Activated T-cell treated with anti-CD3 and anti-CD28 coated beads, Interleukin-2, amount 50 U/mL, for 24 hours (primary cell): ENCODE measurements at regions not wholly inside any gene's neighbourhood (a gene's known extent, or its start where the extent isn't known, plus 50 kb on each side); places are given as distances from the start of the nearest gene placed in this dataset.
"Not testable (repeated sequence)": the region's sequence is repeated elsewhere in the genome, so short reads cannot be mapped to it uniquely, and the experiment has no call there.

Source experiments
- DNase-seq: peaks from one replicate; pipeline ENCODE4 v3.0.0-alpha.2; 2020
- H3K27ac Mint-ChIP-seq: 2 replicates; pipeline ENCODE4 v1.8.0; 2020; ENCODE audit warnings: mild to moderate bottlenecking, mixed read lengths
- H3K27me3 Mint-ChIP-seq: 2 replicates; pipeline ENCODE4 v1.8.0; 2020; ENCODE audit warnings: mixed read lengths
- H3K36me3 Mint-ChIP-seq: 2 replicates; pipeline ENCODE4 v1.8.0; 2020; ENCODE audit warnings: low read depth, mixed read lengths
- H3K4me1 Mint-ChIP-seq: 2 replicates; pipeline ENCODE4 v1.8.0; 2020; ENCODE audit warnings: low read depth, mixed read lengths
- H3K4me3 Mint-ChIP-seq: 2 replicates; pipeline ENCODE4 v1.8.0; 2020; ENCODE audit warnings: mild to moderate bottlenecking, moderate library complexity, mixed read lengths
- H3K9me3 Mint-ChIP-seq: 2 replicates; pipeline ENCODE4 v1.8.0; 2020; ENCODE audit warnings: mixed read lengths

DNA sequence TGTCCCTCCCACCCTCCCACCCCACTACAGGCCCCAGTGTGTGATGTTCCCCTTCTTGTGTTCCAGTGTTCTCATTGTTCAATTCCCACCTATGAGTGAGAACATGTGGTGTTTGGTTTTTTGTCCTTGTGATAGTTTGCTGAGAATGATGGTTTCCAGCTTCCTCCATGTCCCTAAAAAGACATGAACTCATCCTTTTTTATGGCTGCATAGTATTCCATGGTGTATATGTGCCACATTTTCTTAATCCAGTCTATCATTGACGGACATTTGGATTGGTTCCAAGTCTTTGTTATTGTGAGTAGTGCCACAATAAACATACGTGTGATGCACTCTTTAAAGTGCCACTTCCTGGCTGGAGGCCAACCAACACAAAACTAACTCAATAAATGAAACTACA is 112.7 kb downstream of the TENT5C start:
- H3K9me3 Mint-ChIP-seq: peaks cover 20% of the 10 kb centered on the region
- H3K36me3 Mint-ChIP-seq, H3K27ac Mint-ChIP-seq, H3K4me1 Mint-ChIP-seq, DNase-seq, H3K4me3 Mint-ChIP-seq: not testable (repeated sequence)
- H3K27me3 Mint-ChIP-seq: peaks cover 15% of the 10 kb centered on the region

DNA sequence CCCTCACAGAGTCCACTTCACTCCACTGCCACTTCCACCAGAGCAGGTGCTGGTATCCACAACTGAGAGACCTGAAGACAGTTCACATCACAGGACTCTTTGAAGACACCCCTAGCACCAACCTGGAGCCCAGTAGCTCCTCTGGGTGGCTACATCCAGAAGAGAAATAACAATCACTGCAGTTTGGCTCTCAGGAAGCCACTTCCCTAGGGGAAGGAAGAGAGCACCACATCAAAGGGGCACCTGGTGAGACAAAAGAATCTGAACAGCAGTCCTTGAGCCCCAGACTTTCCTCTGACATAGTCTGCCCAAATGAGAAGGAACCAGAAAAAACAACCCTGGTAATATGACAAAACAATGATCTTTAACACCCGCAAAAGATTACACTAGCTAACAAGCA is 113.2 kb downstream of the TENT5C start:
- no peak for DNase-seq
- peaks cover 7% of the 10 kb centered on the region for H3K4me1 Mint-ChIP-seq
- H3K4me3 Mint-ChIP-seq: no peak overlapping the region
- H3K27ac Mint-ChIP-seq: no peak overlapping the region
- no peaks in the 10 kb centered on the region for H3K36me3 Mint-ChIP-seq
- peaks cover 20% of the 10 kb centered on the region for H3K9me3 Mint-ChIP-seq
- H3K27me3 Mint-ChIP-seq: peaks cover 17% of the 10 kb centered on the region

DNA sequence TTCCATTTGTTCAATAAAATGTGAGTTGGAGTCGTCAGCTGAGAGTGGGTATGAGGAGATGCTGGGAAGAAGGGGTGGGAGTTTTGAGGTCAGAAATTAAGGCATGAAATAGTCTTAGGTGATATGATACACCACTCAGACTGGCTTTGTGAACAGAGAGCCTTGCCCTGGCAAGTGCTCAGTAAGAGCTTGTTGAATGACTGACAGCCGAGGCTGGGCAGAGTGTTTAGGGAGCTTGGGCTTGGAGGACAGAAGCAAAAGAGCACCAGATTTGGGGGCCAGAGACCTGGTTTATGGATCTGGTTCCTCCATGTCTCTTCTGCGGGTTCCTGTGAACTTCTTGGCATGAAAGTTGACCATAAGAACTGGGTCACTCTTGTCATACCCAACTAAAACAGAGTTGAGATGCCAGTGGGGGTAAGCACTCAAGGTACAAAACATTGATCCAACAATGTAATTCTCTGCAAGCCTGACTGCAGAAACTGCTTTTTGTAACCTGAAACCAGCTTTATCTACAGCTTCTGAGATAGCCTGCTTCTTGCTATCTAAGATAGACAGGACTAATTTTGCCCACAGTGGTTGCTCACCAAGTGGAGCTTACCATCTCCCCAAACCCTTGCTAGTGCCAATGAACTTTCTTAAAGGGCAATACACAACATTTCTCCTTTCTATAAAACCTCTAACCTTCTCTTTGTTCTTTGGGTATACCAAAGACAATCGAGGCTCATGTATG is 126.4 kb downstream of the TENT5C start:
- no peak overlapping the region for H3K27ac Mint-ChIP-seq
- no peak overlapping the region for H3K4me3 Mint-ChIP-seq
- peaks cover 4% of the 10 kb centered on the region for H3K9me3 Mint-ChIP-seq
- peaks cover 15% of the 10 kb centered on the region for H3K4me1 Mint-ChIP-seq
- H3K27me3 Mint-ChIP-seq: no peaks in the 10 kb centered on the region
- H3K36me3 Mint-ChIP-seq: no peaks in the 10 kb centered on the region
- no peak for DNase-seq

GRCh38 chr1:117732956-117733355 is 127.1 kb downstream of the TENT5C start:
- Mint-ChIP-seq H3K9me3 (peaks cover under 1% of the 10 kb centered on the region), H3K27me3 (no peaks in the 10 kb centered on the region), H3K4me1 (peaks cover 15% of the 10 kb centered on the region), H3K27ac (no peak overlapping the region), H3K4me3 (no peak overlapping the region), H3K36me3 (no peaks in the 10 kb centered on the region)
- DNase-seq: no peak

DNA sequence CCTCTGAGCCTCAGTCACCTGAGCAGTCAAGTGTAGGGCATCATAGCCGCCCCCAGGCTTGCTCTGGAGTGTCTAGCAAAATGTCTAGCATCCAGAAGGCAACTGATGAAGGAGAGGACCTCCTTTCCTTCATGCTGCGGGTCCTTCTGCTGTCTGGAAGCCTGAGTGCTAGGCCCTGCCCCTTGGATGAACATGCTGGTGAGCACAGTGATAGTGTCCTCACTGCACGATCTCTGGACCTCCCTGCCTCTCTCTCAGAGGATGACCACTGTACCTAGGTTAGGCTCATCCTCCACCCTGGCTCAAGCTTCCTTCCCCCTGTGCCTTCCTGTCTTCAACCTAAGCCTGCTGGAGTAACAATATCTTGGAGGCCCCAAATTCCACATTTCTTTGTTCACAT is 128.6 kb downstream of the TENT5C start:
- H3K4me1 Mint-ChIP-seq: peaks cover 15% of the 10 kb centered on the region
- no peaks in the 10 kb centered on the region for H3K9me3 Mint-ChIP-seq
- H3K36me3 Mint-ChIP-seq: no peaks in the 10 kb centered on the region
- no peak overlapping the region for H3K27ac Mint-ChIP-seq
- H3K27me3 Mint-ChIP-seq: no peaks in the 10 kb centered on the region
- H3K4me3 Mint-ChIP-seq: no peak overlapping the region
- DNase-seq: no peak

DNA sequence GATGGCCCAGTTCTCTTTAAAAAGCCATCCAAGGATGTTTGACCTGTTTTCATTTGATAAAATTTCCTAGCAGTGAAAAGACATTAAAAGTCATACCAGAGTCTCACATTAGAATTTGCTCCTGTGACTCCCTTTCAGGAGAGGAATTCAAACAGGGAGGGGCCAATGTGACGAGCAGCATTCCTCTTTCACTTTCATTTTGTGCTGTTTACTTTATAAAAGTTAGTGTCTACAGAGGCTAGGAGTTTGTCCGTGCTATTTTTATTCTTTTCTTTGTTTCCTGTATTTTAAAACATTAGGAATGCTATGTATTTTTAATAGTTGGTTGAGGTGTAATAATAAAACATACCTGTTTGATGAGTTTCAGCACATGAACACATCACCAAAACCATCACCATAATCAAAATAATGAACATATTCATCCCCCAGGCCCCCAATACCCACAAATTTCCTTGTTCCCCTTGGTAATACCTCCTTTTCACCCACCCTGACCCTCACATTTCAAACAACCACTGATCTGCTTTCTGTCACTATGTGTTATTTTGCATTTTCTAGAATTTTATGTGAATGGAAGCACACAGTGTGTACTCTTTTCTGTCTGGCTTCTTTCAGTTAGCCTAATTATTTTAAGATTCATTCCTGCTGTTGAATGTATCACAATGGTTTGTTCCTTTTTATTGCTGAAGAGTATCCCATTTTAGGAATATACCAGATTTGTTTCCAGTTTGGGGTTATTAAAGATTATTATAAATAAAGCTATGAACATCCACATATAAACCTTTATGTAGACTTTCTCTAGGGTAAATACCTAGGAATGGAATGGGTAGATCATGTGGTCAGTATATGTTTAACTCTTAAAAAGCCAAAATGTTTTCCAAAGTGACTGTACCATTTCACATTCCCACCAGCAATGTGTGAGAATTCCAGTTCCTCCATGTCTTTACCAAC is 129.5 kb downstream of the TENT5C start:
- H3K27ac Mint-ChIP-seq: peak overlapping the region; percentile 91
- H3K36me3 Mint-ChIP-seq: no peaks in the 10 kb centered on the region
- H3K4me3 Mint-ChIP-seq: peak overlapping the region; percentile 64
- no peaks in the 10 kb centered on the region for H3K9me3 Mint-ChIP-seq
- no peaks in the 10 kb centered on the region for H3K27me3 Mint-ChIP-seq
- peaks cover 15% of the 10 kb centered on the region for H3K4me1 Mint-ChIP-seq
- DNase-seq: no peak

- Mint-ChIP-seq H3K27ac (no peak overlapping the region), H3K36me3 (no peaks in the 10 kb centered on the region), H3K9me3 (no peaks in the 10 kb centered on the region), H3K27me3 (no peaks in the 10 kb centered on the region), H3K4me1 (peaks cover 14% of the 10 kb centered on the region), H3K4me3 (no peak overlapping the region)
- DNase-seq: no peak
Observed at GRCh38 chr1:117739504-117739903, 133.7 kb downstream of the TENT5C start.

DNA sequence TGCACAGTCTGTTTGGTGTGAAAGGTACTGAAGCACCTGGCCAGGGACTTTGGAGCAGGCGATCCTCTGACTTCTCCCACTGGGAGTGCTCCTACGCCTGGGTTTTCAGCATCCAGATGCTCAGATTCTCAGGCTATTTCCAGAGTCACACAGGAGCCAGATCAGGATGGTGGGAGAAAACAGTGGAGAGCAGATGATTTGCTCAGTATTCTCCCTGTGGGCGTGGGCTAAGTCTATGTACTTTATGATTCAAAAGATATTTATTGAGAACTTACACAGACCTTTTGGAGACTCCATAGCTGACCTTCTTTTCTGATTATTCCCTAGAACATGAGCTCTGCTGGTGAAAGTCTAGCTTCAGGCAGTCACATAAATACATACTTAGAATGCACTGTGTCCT is 134.6 kb downstream of the TENT5C start:
- no peak for DNase-seq
- Mint-ChIP-seq H3K27me3 (no peaks in the 10 kb centered on the region), H3K27ac (no peak overlapping the region), H3K36me3 (no peaks in the 10 kb centered on the region), H3K9me3 (no peaks in the 10 kb centered on the region), H3K4me1 (peaks cover 7% of the 10 kb centered on the region), H3K4me3 (no peak overlapping the region)

- not testable (repeated sequence) for H3K4me3 Mint-ChIP-seq, H3K4me1 Mint-ChIP-seq, H3K36me3 Mint-ChIP-seq, H3K27ac Mint-ChIP-seq, DNase-seq
- Mint-ChIP-seq H3K27me3 (peaks cover 20% of the 10 kb centered on the region), H3K9me3 (peaks cover 12% of the 10 kb centered on the region)
Observed at GRCh38 chr1:117746565-117746964, 140.7 kb downstream of the TENT5C start.

- Mint-ChIP-seq H3K27ac (no peak overlapping the region), H3K4me3 (no peak overlapping the region), H3K27me3 (peaks cover 21% of the 10 kb centered on the region), H3K36me3 (no peaks in the 10 kb centered on the region), H3K9me3 (peaks cover 12% of the 10 kb centered on the region), H3K4me1 (no peaks in the 10 kb centered on the region)
- DNase-seq: no peak
Observed at GRCh38 chr1:117747605-117748004, 141.8 kb downstream of the TENT5C start.

GRCh38 chr1:117751321-117751720 is 145.5 kb downstream of the TENT5C start:
- DNase-seq: no peak
- no peak overlapping the region for H3K4me3 Mint-ChIP-seq
- H3K4me1 Mint-ChIP-seq: peaks cover 8% of the 10 kb centered on the region
- no peak overlapping the region for H3K27ac Mint-ChIP-seq
- peaks cover 43% of the 10 kb centered on the region for H3K27me3 Mint-ChIP-seq
- H3K9me3 Mint-ChIP-seq: peaks cover 7% of the 10 kb centered on the region
- no peaks in the 10 kb centered on the region for H3K36me3 Mint-ChIP-seq

- peaks cover 6% of the 10 kb centered on the region for H3K9me3 Mint-ChIP-seq
- no peak overlapping the region for H3K27ac Mint-ChIP-seq
- no peak overlapping the region for H3K4me3 Mint-ChIP-seq
- peaks cover 8% of the 10 kb centered on the region for H3K4me1 Mint-ChIP-seq
- H3K27me3 Mint-ChIP-seq: peaks cover 53% of the 10 kb centered on the region
- H3K36me3 Mint-ChIP-seq: no peaks in the 10 kb centered on the region
- DNase-seq: no peak
Observed at GRCh38 chr1:117752661-117753060, 146.8 kb downstream of the TENT5C start.

GRCh38 chr1:117753232-117753631 is 147.4 kb downstream of the TENT5C start:
- H3K36me3 Mint-ChIP-seq: no peaks in the 10 kb centered on the region
- H3K4me3 Mint-ChIP-seq: no peak overlapping the region
- peaks cover 4% of the 10 kb centered on the region for H3K9me3 Mint-ChIP-seq
- H3K4me1 Mint-ChIP-seq: peaks cover 8% of the 10 kb centered on the region
- no peak overlapping the region for H3K27ac Mint-ChIP-seq
- peaks cover 54% of the 10 kb centered on the region for H3K27me3 Mint-ChIP-seq
- no peak for DNase-seq

GRCh38 chr1:117753652-117754051 is 147.8 kb downstream of the TENT5C start:
- H3K4me1 Mint-ChIP-seq: peaks cover 12% of the 10 kb centered on the region
- H3K4me3 Mint-ChIP-seq: no peak overlapping the region
- no peaks in the 10 kb centered on the region for H3K9me3 Mint-ChIP-seq
- DNase-seq: no peak
- peaks cover 54% of the 10 kb centered on the region for H3K27me3 Mint-ChIP-seq
- no peaks in the 10 kb centered on the region for H3K36me3 Mint-ChIP-seq
- H3K27ac Mint-ChIP-seq: no peak overlapping the region
